Right renal pelvis (tissue), 4 donors: ENCODE measurements at regions not wholly inside any gene's neighbourhood (a gene's known extent, or its start where the extent isn't known, plus 50 kb on each side); places are given as distances from the start of the nearest gene placed in this dataset.

Experiments used
- DNase-seq, 4 donors: peaks; one replicate each; pipeline ENCODE4 v3.0.0-alpha.2; 2013; ENCODE audit warnings: low read depth in 4 of 4, low spot score in 3 of 4, missing footprints in 1 of 4

GRCh38 chr14:76657404-76657803, 103.9 kb upstream of the VASH1 start:
- no peak for DNase-seq

- DNase-seq, result no peak
These were observed 103.4 kb upstream of the VASH1 start for GRCh38 chr14:76657846-76658245.

DNA sequence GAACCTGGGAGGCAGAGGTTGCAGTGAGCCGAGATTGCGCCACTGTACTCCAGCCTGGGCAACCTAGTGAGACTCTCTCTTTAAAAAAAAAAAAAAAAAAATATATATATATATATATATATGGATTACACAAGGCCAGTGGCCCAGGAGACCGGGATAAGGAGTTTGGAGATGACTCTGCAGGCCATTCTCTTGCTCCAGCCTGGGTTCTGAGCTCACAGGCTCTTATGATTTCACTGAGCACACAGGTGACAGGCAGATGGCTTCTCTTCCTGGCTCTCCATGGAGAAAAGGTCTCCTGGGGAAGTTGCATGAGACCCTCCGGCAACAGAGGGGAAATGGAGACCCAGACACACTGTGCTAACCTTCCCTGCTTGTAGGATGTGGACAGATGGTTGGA, 98.7 kb upstream of the VASH1 start:
- DNase-seq, result no peak

GRCh38 chr14:76664790-76665189, 96.5 kb upstream of the VASH1 start:
- no peak for DNase-seq

GRCh38 chr14:76666746-76667145, 94.5 kb upstream of the VASH1 start:
- DNase-seq, result no peak

DNA sequence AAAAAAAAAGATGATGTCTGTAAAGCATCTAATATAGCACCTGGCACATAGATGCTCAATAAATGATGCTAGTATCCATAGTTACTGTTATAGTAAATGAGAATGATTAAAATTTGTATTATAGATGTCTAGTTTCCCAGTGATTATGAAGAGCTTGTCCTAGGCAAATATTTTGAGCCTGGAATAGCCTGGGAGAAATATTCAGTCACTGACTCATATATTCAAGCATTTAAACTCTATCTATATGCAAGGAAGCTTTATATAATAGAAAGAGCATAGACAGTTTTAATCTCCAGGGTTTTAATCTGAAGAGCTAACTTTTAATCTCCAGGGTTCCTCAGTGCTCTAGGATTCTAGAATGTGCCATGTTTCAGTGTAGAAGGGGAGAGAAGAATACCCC, 91.5 kb upstream of the VASH1 start:
- no peak for DNase-seq

GRCh38 chr14:76672123-76672522, 89.1 kb upstream of the VASH1 start:
- no peak for DNase-seq

DNA sequence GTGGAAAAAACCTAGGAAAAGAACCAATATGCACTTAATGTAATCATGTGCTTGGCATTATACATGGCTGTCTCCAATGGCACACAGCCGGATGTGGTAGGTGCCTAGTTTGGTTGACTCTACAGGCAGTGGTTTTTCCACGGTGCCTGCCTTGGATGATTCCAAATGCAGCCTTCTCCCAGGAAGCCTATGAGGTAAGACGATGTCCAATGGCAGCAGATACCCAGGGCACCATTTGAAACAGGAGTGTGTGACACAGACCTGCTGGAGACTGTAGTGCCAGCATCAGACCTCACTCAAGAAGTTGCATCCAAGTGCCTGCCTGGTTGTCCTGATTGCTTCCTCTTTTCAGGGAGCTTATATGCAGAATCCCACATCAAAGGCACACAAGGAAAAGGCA, 88.0 kb upstream of the VASH1 start:
- no peak for DNase-seq

DNA sequence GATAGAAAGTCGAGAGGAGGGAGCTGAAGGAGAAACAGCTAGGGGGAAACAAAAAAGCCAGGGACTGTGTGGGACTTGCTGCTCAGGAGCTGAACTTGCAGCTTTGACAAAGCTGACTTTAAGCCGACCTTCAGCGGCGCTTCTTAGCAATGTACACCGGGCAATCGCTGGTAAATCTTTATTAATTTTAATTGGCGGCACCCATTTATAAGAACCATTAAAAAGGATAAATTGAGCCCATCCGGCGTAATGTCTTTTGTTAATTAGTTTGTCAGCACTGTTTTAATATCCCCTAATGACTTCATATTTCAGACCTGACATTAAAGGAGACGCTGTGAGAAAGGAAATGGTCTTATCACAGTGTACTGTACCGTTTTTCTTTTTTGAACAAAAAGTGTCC, 86.2 kb upstream of the VASH1 start:
- no peak for DNase-seq

DNA sequence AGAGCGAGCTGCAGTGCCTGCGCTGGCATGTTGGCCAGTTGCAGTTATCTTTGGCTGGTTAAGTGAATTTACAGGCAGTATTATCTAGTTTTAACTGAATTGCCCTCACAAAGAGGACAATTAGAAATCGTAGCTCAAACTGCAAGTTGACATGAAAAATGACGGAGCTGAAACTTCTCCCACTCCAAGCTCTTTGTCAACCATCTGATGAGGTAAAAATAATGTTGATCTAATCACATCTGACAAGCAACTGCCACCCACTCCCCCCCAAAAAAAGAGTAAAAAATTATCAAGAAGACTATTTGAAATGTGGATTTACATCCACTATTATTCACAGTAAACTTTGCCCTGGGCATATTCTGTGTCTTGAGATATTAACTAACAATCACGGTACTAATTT, 84.7 kb upstream of the VASH1 start:
- DNase-seq, result no peak

DNA sequence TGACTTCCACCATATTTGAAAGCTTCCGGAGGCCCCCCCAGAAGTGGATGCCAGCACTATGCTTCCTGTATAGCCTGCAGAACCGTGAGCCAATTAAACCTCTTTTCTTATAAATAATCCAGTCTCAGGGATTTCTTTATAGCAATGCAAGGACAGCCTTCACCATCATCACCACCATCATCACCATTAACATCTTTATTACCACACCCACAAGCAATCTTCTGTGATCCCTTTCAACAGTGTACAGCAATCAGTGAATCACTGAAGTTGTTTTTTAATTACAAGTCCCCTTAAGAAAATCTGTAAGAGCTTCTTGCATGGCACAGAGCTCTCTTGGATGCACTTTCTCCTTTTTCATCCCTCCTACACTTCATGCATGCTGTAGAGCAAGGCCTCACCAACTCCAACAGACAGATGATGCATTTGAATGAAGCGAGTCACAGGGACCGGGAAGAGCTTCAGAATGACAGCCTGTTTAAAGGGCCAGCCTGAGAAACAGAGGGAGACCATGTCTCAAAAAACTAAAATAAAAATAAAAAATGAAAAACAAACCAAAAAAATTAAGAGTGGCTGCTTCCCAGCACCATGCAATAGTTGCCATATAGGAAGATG, 83.6 kb upstream of the VASH1 start:
- DNase-seq, result no peak

DNA sequence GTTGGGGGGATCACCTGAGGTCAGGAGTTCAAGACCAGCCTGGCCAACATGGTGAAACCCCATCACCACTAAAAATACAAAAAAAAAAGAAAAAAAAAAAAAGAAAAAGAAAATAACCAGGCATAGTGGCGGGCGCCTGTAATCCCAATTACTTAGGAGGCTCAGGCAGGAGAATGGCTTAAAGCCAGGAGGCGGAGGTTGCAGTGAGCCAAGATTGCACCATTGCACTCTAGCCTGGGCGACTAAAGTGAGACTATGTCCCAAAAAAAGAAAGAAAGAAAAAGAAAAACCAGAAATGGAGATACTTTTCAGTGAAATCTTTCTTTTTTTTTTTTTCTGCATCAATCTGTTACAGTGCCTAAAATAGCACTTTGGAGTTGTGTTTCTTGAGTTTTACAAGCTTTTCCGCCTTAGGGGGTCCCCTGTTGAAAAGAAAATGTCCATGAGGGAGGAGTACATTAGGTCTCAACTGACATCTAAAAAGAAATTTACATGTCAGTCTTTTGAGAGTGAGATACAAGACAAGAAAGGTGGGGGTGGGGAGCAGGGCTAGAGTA, 82.9 kb upstream of the VASH1 start:
- DNase-seq, result no peak

- DNase-seq, result no peak
These were observed 78.9 kb upstream of the VASH1 start for GRCh38 chr14:76682367-76682766.

GRCh38 chr14:76686646-76687045, 74.6 kb upstream of the VASH1 start:
- DNase-seq, result no peak

GRCh38 chr14:76687611-76688382, 73.5 kb upstream of the VASH1 start:
- no peak for DNase-seq

DNA sequence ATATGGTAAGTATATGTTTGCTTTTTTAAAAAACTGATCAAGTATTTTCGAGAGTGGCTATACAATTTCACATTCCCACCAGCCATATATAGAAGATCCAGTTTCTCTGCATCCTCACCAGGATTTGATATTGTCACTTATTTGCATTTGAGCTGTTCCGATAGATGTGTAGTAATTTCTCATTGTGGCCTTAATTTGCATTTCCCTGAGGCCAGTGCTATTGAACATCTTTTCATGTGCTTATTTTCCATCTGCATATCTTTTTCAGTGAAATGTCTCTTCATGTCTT, 72.9 kb upstream of the VASH1 start:
- no peak for DNase-seq

DNA sequence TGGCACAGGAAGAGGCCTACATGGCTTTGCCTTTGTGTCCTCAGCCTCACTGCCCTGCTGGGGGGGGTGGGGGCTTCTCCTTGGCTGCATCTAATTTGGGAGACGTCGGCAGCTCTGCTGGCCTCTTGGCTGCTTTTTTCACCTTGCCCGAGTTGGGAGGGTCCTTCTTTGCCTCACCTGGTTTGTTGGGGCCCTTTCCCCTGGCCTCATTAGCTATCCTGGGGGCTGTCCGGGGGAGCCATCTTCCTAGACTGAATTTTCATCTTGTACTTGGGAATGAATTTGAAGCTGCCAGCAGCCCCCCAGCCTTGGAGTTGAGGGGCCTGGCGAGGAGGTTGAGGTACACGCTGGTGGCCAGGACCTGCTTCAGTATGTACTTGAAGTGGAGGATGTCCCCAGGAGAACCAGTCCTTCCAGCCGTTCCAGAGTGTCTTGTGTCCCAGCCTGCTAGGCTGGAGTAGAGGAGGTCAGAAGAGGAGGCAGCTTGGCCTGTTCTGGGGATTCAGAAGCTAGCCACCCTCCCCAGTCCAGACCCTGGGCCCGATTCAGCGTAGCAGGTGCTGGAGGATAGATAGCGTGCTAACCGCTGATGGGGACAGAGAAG, 70.7 kb upstream of the VASH1 start:
- no peak for DNase-seq

- no peak for DNase-seq
These were observed 67.2 kb upstream of the VASH1 start for GRCh38 chr14:76694106-76694505.

DNA sequence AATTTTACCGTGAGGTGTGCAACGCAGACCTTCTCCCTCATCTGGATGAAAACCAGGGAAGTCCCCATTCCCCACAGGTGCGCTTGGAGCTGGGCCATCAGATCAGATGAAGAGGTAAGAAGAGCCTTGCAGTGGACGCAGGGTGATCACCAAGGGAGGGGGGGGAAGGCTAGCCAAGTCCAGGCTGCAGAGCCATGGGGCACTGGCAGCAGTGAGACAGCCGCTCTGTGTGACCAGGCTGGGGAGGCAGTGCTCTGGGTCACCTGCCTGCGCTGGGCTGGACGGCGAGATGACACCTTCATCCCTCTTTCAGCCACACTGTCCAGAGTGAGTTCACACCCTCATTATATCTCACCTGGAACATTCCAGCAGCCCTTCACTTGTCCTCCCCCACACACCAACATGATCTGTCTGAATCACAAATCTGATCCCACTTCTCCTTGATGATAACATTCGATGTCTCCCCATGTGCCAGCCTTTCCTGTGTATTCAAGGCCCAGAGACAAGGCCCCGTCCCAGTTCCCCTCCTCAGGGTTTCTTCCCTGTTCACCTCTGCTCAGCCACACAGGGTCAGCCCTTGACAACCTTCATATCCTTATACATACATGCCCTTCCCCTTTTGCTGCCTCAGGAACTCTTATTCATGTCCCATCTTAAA, 65.9 kb upstream of the VASH1 start:
- no peak for DNase-seq

GRCh38 chr14:76696361-76696760, 64.9 kb upstream of the VASH1 start:
- no peak for DNase-seq

DNA sequence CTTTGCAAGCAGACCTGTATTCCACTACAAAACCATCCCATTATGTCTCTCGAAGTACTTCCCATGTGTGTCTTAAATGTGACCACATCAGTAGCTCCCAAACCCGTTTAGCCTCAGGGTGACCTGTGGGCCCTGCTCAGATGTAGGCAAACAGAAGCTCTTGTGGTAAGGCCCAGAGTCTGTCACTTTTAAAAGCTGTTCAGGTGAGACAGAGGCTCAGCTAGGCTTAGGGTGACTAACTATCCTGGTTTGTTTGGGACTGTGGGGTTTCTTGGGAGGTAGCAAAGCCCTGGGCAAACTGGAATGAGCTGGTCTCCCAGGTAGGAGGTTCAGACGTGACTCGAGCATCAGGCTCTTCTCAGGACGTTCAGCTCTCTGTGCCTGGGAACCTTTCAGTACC, 64.5 kb upstream of the VASH1 start:
- no peak for DNase-seq
